HFF-Myc (cell line): ENCODE measurements at regions not wholly inside any gene's neighbourhood (a gene's known extent, or its start where the extent isn't known, plus 50 kb on each side); places are given as distances from the start of the nearest gene placed in this dataset.

Experiments
- DNase-seq: peaks from one replicate; pipeline ENCODE4 v3.0.0-alpha.2; 2011; ENCODE audit warnings: low read depth; ENCODE audit errors: extremely low read depth
- H3K4me3 ChIP-seq: replicated peaks from 2 replicates; pipeline ENCODE4 v1.5.1; 2011; ENCODE audit warnings: low read depth, mild to moderate bottlenecking, control low read depth, low read length
- TF ChIP-seq, protein P1 (sequence below): IDR thresholded peaks from 2 replicates; pipeline ENCODE4 v1.5.1; 2012; ENCODE audit warnings: mild to moderate bottlenecking, low read depth, low read length, control low read depth; ENCODE audit errors: missing control alignments

DNA sequence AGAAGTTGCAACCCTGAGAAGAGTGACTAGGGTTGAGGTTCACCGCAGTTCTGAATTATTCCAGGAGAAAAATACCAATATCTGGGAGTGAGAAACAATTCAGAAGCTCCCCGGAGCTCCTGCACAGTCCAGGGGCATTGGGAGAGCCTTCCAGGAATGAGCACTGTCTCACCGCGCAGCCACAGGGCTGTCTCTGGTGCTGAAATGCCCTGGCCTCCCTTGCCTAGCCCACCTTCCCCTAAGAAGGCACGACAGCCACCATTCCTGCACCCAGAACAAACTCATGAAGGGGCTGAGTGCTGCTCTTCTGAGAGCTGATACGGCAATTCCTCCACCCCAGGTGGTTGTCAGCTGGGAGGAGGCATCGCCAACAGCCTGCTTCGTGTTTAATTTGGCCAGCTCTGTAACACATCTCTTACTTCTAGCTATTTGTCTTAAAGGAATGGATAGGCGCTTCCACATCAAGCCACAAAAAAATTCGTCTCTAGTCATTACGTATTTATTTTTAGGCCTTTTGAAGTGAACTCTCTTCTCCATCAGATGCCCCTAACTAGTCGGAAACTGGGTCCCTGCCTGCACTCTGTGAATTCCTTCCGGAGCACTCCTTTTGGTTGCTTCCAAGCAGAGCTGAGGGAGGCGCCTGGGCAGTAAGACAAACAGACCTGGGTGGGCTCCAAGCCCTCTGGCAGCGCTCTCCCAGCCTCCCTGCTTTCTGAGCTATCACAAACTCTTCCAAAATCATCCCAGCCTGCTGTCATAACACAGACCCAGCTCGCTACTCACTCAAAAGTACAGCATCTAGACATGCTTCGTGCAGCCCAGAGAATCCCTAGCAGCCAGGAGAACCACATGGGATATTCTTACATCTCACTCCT is 120.5 kb upstream of the CCDC68 start:
- H3K4me3 ChIP-seq, result no peak overlapping the region
- TF ChIP-seq, protein P1, sequence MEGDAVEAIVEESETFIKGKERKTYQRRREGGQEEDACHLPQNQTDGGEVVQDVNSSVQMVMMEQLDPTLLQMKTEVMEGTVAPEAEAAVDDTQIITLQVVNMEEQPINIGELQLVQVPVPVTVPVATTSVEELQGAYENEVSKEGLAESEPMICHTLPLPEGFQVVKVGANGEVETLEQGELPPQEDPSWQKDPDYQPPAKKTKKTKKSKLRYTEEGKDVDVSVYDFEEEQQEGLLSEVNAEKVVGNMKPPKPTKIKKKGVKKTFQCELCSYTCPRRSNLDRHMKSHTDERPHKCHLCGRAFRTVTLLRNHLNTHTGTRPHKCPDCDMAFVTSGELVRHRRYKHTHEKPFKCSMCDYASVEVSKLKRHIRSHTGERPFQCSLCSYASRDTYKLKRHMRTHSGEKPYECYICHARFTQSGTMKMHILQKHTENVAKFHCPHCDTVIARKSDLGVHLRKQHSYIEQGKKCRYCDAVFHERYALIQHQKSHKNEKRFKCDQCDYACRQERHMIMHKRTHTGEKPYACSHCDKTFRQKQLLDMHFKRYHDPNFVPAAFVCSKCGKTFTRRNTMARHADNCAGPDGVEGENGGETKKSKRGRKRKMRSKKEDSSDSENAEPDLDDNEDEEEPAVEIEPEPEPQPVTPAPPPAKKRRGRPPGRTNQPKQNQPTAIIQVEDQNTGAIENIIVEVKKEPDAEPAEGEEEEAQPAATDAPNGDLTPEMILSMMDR, result no peak
- no peak for DNase-seq

DNA sequence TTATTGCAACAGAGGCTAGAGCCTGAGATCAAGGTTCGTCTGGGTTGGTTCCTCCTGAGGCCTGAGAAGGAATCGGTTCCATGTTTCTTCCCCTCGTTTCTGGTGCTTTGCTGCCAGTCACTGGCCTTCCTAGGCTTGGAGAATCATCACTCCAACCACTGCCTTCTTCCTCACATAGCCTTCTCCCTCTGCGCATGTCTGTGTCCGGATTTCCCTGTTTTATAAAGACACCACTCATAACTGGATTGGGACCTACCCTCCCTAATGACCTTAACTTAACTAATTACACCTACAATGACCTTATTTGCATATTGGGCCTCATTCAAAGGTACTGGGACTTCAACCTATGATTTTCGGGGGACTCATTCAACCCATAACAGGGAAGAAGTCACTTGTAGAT is 119.8 kb upstream of the CCDC68 start:
- no peak for DNase-seq
- TF ChIP-seq, protein P1, result no peak

DNA sequence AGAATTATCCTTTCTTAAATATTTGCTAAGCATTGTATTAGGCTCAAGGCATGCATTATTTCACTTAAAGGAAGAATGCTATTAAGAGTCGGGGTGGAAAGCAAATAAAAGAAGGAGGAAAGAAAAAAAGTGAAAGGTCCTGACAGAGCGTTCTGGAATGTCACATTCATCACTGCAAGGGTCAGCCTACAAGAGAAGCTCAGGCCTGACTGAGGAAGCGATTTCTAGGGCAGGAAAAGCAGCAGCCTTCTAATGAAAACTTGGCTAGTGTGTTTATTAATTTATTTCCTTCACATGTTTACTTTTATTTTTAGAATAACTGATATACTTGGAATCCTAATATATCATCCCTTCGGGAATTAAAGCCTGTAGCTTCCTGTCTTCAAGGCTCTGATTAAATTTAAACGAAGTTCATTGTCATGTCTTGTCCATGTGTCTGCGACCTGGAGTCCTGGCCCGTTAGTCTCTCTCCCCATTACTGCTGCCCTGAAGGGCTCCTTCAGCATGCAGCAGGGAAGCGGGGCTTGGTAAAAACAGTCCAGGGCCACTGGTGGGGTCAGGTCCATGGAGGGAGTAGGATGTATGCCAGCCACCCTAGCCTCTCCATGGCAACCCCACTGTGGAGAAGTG is 119.2 kb upstream of the CCDC68 start:
- TF ChIP-seq, protein P1, result no peak

More for the DNA sequence above, 119.8 kb upstream of the CCDC68 start:
- no peak overlapping the region for H3K4me3 ChIP-seq

DNA sequence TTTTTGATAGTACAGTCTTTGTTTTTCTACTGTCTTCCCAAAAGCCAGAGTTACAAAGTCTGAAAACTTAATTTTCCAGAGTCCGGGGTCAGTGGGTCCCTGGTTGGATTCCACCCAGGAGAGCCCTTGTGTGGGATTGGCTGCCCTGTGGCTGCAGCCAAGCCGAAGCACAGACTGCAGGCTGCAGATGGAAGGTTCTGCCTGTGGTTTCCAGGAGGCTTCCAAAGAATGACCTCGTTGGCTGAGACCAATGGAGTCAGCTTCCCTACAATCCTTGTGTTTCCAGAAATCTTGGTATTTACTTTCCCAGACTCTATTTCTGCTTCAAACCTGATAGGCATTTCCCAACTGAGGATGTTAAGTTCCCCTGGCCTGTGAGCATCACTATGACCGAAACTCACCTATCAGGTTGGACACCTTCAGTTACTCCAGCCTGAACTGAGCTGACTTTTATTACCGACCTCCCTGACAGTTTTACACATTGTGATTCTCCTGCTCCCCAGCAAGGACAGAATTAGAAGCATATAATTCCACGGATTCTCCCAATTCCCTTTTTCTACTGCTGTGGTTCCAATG is 117.5 kb upstream of the CCDC68 start:
- no peak overlapping the region for H3K4me3 ChIP-seq
- TF ChIP-seq, protein P1, result no peak
- DNase-seq, result no peak

More for the DNA sequence above, 119.2 kb upstream of the CCDC68 start:
- H3K4me3 ChIP-seq, result no peak overlapping the region
- no peak for DNase-seq

DNA sequence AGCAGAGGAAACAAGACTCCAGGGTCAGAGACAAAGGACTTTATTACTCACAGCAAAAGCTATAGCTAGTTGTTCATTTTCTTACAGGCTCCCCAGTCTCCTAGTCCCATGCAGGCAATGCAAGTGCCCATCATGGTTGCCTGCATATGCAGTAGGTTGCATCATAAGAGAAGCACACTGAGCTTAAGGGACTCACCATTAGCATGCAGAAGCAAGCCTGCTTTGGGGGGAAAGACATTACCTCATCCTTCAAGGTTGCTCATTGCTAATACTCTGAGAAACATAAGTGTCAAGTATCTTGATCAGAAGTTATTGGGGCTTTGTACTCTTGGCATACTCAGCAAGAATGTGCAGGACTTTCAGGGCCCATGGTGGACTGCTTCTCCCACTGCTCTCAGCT is 114.6 kb upstream of the CCDC68 start:
- no peak for DNase-seq
- no peak overlapping the region for H3K4me3 ChIP-seq
- TF ChIP-seq, protein P1, result no peak

DNA sequence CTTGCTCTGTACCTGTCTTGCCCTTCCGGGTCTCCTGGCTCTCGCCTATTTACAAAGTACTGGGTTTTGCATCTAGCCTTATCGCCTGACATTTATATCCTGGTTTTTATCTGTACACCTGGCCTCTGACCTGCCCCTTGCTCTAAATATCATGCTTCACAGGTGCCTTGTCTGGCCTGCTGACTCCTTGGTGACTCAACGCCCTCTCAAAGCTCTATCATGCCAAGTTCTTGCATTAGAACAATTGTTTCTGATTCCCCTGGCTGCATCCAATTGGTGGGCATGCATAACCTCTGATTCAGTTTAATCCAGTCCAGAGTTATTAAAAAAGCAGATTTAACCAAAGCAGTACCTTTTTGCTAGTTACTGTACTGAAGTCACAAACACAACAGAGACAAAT is 113.9 kb upstream of the CCDC68 start:
- DNase-seq, result no peak
- TF ChIP-seq, protein P1, result no peak
- H3K4me3 ChIP-seq, result no peak overlapping the region
